Ovary (tissue), 3 donors: ENCODE measurements at regions not wholly inside any gene's neighbourhood (a gene's known extent, or its start where the extent isn't known, plus 50 kb on each side); places are given as distances from the start of the nearest gene placed in this dataset.

ENCODE experiments used
- CTCF ChIP-seq, 3 donors: fragments of 450-650 bp in 2 of 3; fragments of 200-600 bp in 1 of 3; IDR thresholded peaks; one replicate each; pipeline versions ENCODE4 v1.5.1 to v1.8.0; 2016 to 2022; ENCODE audit warnings: antibody characterized with exemption in 3 of 3, mild to moderate bottlenecking in 1 of 3
- EP300 ChIP-seq: sonication (generic); formaldehyde crosslinking; IDR thresholded peaks from one replicate; pipeline ENCODE4 v1.6.1; 2017; ENCODE audit warnings: antibody characterized with exemption
- POLR2A ChIP-seq: fragments of 450-650 bp; IDR thresholded peaks from one replicate; pipeline ENCODE4 v1.6.1; 2017; ENCODE audit warnings: antibody characterized with exemption, mild to moderate bottlenecking, moderate library complexity
- donor health status: DM: no; HTN: no; CAD: no.

GRCh38 chr20:22411627-22412450, 172.5 kb downstream of the FOXA2 start:
- TF ChIP-seq CTCF (IDR thresholded peaks at IDR 0.05) (no peak), POLR2A (no peak), EP300 (no peak)
